ENCODE measurements at regions not wholly inside any gene's neighbourhood (a gene's known extent, or its start where the extent isn't known, plus 50 kb on each side); places are given as distances from the start of the nearest gene placed in this dataset.
"Not testable (repeated sequence)": the region's sequence is repeated elsewhere in the genome, so short reads cannot be mapped to it uniquely, and the experiment has no call there.

DNA sequence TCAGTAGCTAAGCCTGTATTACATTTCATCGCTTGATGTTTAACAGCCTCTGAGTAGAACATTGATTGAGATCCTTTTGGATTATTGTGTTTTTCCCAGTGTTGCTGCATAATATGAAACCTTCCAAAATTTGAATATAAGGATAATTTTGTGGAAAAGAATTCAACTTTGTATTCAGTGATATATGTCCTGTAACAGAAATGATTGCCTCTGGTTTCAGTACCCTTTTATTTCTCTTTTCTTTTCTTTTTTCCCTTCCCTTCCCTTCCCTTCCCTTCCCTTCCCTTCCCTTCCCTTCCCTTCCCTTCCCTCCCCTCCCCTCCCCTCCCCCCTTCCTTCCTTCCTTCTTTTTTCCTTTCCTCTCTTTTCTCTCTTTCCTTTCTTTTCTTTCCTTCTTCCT is 74.6 kb downstream of the UTRN start:
- no peak for DNase-seq (ENCODE audit: low read depth in 2 of 2)

DNA sequence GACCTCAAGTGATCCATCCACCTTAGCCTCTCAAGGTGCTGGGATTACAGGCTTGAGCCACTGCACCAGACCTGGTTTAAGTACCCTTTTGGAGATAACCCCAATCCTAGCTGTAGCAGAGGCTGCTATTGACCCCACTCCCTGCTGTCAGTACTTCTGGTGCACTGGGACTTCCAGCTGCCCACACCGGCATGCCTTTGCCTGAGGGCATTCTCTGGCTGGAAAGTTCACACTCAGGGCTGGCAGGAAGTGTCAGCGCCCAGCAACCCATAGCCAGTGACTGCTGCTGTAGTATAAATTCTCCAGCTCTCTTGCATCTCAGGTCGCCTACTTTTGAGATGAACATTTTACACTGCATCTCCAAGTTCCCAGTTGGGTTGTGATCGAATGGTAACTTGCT is 75.3 kb downstream of the UTRN start:
- no peak for DNase-seq (ENCODE audit: low read depth in 2 of 2)

DNA sequence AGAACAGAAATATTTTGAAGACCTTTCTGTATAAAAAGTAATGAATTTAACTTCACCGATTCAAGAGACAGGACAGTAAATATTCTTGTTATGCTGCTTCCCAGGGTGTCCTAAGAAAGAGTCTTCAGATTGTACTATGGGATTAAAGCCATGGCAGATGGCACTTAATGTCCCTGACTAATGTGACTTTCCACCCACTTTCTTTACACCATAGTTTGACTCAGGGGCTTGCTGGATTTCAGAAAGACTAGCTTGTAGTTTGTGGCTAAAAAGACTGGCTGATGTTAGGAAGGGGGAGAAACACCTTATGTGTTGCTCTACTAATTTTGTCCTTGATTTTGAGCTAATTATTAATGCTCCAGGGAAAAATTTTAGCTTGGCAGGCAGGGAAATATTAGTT is 75.9 kb downstream of the UTRN start:
- DNase-seq (ENCODE audit: low read depth in 2 of 2): no peak

DNA sequence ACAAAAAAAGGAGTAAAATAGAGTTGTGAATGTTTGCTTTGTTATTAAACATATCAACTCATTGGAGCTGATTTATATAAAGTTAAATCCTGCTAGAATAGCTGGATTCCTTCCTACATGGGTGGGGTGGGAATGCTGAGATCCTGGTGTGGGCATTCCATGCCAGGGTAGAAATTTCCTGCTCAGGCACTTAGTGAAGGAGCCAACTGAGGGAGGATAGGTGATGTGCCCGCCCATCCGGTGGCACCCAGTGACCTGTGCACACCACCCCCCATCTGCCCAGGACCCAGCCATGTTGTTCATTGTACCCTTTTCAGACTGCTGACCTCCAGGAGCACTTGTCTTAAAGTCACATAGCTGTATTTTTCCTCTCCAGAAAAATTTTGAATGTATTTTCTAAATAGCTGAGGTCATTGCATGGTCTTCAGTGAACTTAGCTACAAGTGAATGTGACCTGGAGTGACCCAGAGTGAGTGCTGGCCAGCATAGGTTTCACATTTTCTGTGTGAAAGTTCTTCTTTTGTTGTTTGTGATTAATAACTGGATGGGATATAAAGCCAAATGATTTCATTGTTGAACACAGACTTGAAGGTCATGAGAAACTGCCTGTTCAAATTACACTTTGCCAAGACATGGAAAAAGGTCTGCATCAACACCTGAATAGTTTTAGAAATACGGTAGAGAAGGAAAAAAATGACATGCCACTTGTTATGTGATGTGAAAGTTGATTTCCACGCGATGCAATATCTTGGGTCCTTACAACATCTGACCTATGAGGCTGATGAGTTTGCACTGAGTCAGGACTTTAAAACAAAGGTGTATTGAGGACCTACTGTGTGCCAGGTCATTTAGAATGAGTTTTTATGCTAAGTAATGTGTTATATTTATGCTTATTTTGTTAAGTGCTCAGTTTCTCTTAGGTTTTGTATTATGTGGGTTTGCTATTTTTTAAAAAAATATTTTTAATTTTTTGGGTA is 77.2 kb downstream of the UTRN start:
- no peak for DNase-seq (ENCODE audit: low read depth in 2 of 2)

DNA sequence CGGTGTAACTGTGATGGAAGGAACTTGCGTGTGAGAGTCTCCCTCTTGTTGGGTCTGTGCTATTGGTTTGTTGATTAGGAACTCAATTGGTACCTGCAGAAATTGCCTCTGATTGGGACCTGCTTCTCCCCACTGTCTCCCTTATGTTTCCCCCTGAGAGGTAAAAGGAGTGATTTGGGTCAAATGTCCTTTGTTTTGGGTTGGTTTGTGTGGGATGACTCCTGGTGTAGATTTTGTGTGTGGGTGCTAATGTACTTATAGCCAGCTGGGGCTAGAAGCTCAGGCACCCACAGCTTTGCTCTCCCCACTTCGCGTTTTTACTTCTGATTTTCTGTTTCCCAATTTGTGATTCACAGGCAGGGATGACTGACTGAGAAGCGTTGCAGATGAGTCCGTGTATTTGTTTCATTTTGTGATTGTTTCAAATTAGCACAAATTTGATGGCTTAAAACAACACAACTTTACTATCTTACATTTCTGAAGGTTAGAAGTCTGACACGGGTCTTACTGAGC is 79.1 kb downstream of the UTRN start:
- no peak for DNase-seq (ENCODE audit: low read depth in 2 of 2)

DNA sequence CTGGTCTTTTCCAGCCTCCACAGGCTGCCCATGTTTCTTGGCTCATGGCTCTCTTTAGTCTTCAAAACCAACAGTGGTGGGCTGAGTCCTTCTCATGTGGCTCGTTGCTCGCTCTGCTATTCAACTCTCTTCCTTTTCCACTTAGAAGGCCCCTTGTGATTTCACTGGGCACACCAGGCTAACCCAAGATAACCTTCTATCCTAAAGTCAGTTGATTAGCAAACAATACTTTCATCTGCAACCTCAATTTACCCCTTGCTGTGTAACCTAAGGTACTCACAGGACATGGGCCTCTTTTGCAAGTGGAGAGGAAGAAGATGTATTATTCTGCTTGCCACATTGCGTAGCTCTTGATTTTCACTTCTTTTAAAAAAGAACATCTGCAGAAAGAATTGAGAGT is 79.6 kb downstream of the UTRN start:
- no peak for DNase-seq (ENCODE audit: low read depth in 2 of 2)

DNA sequence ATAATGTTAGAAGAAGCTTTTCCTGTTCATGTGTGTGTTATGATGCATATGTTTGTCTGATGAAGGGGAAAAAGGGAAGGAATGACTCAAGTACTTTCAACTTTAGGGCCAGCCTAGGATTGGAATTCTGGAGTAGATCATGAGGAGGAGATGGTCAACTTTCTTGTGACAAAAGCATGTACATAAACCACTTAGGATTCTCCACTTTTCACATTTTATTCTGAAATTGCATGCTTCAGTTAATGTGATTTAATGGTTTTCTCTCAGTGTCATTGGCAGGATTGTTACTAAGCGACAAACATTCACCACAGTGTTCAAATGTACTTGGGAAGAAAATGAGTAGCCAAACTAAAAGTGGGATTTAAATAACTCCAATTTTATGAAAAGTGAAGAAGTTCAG is 80.1 kb downstream of the UTRN start:
- DNase-seq (ENCODE audit: low read depth in 2 of 2): no peak

DNA sequence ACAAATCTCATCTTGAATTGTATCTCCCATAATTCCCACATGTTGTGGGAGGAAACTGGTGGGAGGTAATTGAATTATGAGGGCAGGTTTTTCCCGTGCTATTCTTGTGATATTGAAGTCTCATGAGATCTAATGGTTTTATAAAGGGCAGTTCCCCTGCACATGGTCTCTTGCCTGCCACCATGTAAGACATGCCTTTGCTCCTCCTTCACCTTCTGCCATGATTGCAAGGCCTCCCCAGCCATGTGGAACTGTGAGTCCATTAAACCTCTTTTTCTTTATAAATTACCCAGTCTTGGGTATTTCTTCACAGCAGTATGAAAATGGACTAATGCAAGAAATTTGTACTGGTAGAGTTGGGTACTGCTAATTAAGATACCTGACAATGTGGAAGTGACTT is 84.6 kb downstream of the UTRN start:
- DNase-seq (ENCODE audit: low read depth in 2 of 2): not testable (repeated sequence)

DNA sequence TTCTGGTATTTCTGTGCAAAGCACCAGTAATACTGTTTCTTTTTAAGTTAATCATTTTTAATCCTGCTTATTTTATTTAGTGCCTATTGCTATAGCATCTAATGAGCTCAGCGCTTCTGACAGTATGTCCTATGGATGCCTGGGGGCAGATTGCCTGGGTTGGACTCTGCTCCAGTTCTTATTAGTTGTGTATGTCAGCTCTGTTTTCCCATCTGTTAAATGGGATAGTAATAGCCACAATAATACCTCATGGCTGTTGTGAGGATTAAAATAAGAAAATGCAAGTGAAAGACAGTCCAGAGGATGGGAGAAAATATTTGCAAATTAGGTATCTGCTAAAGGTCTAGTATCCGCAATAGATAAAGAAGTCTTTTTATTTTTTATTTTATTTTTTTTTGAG is 87.0 kb downstream of the UTRN start:
- DNase-seq (ENCODE audit: low read depth in 2 of 2): no peak

DNA sequence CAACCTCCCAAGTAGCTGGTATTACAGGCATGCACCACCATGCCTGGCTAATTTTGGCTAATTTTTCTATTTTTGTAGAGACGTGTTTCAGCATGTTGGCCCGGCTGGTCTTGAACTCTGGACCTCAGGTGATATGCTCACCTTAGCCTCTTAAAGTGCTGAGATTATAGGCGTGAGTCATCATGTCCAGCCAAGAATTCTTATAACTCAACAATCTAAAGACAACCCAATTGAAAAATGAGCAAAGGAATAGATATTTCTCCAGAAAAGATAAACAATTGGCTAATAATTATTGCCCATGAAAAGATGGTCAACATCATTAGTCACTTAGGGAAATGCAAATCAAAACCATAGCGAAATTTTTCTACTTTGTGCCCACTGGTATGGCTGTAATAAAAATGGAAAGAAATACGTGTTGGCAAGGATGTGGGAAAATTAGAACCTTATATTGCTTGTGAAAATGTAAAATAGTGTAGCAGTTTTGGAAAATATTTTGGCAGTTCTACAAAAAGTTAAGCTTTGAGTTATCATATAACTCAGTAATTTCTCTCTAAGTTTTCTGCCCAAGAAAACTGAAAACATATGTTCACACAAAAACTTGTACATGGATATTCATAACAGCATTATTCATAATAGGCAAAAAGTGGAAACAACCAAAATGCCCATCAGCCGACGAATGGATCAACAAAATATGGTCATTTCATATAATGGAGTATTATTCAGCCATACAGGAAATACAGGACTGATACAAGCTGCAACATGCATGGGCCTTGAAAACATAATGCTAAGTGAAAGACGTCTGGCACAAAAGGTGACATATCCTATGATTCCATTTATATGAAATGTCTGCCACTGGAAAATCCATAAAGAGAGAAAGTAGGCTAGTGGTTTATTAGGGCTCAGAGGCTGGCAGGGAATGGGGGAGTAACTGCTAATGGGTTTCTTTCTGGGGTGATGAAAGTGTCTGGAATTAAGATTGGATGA is 87.8 kb downstream of the UTRN start:
- no peak for DNase-seq (ENCODE audit: low read depth in 2 of 2)

DNA sequence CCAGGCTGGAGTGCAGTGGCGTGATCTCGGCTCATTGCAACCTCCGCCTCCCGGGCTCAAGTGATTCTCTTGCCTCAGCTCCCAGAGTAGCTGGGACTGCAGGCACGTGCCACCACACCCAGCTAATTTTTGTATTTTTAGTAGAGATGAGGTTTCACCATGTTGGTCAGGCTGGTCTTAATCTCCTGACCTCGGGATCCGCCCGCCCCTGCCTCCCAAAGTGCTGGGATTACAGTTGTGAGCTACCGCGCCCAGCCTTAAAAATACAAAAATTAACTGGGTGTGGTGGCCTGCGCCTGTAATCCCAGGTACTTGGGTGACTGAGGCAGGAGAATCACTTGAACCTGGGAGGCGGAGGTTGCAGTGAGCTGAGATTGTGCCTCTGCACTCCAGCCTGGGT is 89.4 kb downstream of the UTRN start:
- DNase-seq (ENCODE audit: low read depth in 2 of 2): not testable (repeated sequence)

DNA sequence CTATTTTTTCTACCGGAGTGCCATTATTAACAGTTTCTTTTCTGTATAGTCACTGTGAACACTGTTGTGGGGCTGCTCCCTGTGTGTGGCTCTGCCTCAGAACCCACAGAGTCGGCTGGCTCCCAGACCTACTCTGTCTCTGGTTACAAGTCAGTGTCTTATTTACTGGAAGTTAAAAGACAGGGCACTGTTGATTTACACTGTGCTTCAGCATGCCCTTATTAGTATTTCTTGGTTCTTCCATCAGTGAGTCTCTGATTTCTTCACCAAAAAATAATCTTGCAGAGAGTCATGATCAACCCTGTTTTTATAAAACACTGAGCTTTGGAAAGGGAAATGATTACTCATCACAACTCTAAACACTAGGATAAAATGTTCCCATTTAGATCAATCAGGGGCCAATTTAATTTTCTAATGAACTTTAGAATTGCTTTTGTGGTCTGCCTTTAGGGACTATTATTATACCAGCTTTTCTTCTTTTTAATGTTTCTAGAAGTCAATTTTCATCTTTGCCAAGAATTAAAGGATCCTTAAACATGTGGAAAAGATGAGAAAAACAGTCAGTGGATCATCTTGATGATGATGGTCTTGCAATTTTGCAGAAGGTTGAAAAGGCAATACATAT is 92.6 kb downstream of the UTRN start:
- DNase-seq (ENCODE audit: low read depth in 2 of 2): no peak

DNA sequence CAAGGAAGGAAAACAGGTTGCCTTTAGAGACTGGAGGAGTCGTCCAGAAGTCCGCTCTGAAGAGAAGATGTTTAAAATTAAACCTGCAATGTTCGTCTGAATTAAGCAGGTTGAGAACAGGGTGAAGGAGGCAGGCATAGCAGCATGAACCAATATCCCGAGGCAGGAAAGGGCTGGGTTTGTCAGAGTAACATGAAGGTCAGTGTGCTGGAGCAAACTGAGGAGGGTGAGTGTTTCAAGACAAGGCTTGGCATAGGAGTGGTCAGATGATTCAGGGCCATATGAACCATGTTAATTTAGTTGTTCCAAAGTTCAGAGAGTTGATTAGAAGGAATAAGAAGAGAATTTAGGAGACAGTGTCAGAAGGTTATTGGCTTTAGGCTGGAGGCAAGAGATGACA is 93.3 kb downstream of the UTRN start:
- DNase-seq (ENCODE audit: low read depth in 2 of 2): no peak

DNA sequence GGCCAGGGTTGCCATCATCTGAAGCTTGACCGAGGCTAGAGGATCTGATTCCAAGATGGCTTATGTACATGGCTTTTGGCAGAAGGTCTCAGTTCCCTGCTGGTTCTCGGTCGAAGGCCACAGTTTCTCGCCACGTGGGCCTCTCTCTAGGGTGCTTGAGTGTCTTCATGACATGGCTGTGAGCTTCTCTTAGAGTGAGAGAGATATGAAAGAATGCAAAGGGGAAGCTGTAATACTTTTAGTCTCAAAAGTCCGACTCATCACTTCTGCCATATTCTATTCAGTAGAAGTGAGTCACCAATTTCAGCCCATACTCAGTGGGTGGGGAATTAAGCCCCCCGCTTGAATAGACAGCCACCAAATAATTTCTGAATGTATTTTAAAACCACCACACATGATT is 94.2 kb downstream of the UTRN start:
- DNase-seq (ENCODE audit: low read depth in 2 of 2): no peak

DNA sequence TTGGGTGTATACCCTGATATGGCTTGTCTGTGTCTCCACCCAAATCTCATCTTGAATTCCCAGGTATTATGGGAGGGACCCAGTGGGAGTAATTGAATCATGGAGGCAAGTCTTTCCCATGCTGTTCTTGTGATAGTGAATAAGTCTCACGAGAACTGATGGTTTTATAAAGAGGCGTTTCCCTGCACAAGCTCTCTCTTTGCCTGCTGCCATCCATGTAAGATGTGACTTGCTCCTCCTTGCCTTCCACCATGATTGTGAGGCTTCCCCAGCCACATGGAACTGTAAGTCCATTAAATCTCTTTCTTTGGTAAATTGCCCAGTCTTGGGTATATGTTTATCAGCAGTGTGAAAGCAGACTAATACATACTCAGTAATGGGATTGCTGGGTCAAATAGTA is 96.4 kb downstream of the UTRN start:
- DNase-seq (ENCODE audit: low read depth in 2 of 2): not testable (repeated sequence)

DNA sequence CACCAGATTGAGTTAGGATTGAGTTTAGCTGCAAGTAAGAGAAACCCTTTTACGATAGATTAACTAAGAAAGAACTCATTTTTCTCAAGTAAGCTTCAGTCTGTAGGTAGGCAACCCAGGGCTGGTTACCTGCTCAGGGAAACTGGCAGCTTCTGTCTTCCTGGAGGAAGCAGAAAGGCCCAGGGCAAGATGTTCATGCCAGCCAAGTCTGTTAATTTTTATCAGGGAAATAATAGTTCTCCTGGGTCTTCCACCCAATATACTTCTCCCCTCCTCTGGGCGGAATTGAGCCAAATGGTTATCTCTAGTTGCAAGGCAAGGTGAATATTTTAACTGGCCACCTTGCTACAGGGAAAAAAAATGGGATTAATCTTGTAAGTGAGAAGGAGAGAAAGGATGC is 98.2 kb downstream of the UTRN start:
- no peak for DNase-seq (ENCODE audit: low read depth in 2 of 2)

DNA sequence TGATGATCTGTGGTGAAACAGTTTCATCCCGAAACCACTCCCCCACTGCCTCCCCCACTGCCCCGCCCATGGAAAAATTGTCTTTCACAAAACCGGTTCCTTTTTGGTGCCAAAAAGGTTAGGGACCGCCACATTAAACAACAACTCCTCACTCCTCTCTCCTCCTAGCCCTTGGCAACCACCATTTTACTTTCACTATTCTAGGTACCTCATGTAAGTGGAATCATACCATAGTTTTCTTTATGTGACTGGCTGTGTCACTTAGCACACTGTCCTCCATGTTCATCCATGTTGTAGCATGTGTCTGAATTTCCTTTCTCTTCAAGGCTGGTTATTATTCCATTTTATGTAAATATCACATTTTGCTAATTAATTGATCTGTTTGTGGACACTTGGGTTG is 99.3 kb downstream of the UTRN start:
- DNase-seq (ENCODE audit: low read depth in 2 of 2): no peak

DNA sequence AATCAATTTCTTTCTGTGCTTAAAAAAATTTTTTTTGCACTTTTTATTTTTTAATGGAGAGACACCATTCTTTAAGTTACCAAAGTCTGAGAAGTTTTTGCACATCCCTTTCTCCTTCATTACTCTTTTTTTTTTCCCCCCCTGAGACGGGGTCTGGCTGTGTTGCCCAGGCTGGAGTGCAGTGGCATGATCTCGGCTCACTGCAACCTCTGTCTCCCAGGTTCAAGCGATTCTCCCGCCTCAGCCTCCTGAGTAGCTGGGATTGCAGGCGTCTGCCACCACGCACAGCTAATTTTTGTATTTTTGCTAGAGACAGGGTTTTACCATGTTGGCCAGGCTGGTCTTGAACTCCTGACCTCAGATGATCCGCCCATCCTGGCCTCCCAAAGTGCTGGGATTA is 104.3 kb downstream of the UTRN start:
- not testable (repeated sequence) for DNase-seq (ENCODE audit: low read depth in 2 of 2)

DNA sequence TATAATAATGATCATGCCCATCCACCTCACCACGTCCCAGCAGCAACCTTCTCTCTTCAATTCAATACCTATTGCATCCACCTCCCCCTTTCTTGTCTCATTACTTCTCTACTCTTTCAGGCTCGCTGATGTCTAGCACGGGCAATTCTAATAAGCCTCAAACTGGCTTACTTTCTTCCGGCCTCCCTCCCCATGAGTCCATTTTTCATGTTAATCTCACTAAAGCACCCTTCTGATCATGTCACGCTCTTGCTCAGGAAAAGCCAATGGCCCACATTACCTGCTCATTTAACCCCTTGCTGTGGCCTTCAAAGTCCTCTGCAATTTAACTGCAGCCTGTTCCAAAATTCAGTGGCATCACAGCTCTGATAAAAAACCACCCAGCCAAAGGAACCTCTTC is 105.1 kb downstream of the UTRN start:
- no peak for DNase-seq (ENCODE audit: low read depth in 2 of 2)

DNA sequence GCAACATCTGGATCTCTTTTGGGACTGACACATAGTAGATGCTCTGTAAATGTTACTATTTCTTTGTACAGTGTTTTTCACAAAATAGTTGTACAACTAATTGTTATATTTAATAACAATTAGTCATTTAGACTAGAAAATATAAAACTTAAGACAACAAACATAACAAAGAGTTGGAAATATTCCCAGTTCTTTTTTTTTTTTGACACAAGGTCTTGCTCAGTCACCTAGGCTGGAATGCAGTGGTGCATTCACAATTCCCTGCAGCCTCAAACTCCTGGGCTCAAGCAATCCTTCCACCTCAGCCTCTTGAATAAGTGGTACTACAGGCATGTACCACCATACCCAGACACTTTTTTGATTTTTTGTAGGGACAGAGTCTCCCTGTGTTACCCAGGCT is 105.8 kb downstream of the UTRN start:
- no peak for DNase-seq (ENCODE audit: low read depth in 2 of 2)

DNA sequence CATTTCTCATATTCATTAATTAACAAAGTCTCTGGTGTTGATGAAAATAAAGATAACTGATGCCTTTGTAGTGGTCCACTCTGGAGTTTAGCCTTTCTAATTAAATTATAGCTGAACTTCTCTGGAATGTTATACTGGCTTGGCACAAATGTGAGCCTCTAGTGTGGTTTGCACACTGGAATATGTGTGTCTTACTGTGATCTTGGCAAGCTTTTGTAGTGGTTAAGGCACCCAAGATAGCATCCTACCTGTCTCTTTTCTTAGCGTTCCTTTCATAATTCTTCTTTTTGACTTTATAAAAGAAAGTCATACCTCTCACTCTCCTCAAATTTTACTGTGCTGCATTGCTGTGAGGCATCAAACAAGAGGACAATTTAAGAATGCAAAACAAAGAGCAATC is 107.4 kb downstream of the UTRN start:
- no peak for DNase-seq (ENCODE audit: low read depth in 2 of 2)

DNA sequence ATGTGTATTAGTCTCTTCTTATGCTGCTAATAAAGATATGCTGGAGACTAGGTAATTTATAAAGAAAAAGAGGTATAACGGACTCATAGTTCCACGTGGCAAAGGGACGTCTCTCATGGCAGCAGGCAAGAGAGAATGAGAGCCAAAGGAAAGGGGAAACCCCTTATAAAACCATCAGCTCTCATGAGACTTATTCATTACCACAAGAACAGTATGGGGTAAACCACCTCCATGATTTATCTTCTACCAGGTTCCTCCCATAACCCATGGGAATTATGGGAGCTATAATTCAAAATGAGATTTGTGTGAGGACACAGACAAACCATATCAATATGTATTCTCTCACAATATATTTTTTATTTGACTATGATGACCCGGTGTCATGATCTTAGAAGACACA is 109.1 kb downstream of the UTRN start:
- DNase-seq (ENCODE audit: low read depth in 2 of 2): no peak
